Spleen (tissue), 7 donors: ENCODE measurements at regions not wholly inside any gene's neighbourhood (a gene's known extent, or its start where the extent isn't known, plus 50 kb on each side); places are given as distances from the start of the nearest gene placed in this dataset.

ENCODE experiments used
- CTCF ChIP-seq, 11 experiments: fragments of 200-600 bp in 7 of 11; fragments of 450-650 bp in 4 of 11; sonication (generic) in 4 of 11; IDR thresholded peaks in 8 of 11; conservative IDR thresholded peaks in 3 of 11; 1 replicate in 7 of 11; 2 replicates in 4 of 11; pipeline versions ENCODE4 v1.4.0 to v1.8.0; 2016 to 2021; ENCODE audit warnings: antibody characterized with exemption in 11 of 11, inconsistent platforms in 4 of 11, mild to moderate bottlenecking in 1 of 11
- POLR2A ChIP-seq, 3 donors: fragments of 450-650 bp; IDR thresholded peaks; one replicate each; pipeline ENCODE4 v1.5.1; 2017; ENCODE audit warnings: antibody characterized with exemption in 3 of 3, mild to moderate bottlenecking in 1 of 3
- POLR2AphosphoS5 ChIP-seq, 3 donors: sonication (generic); formaldehyde crosslinking; IDR thresholded peaks; one replicate each; pipeline ENCODE4 v1.5.1; 2017; ENCODE audit warnings: antibody characterized with exemption in 3 of 3
- donor health status: DM: no; HTN: no; CAD: no; lungs with moderate emphysema.
- donor health status: DM: no; HTN: no; CAD: no.
- donor health status: DM: no; HTN: no; CAD: no.

GRCh38 chr12:34343766-34344165 is 321.5 kb downstream of the ALG10 start:
- TF ChIP-seq POLR2A (IDR thresholded peaks at IDR 0.05) (no peak), CTCF (IDR thresholded peaks at IDR 0.05 in 8 of 11, conservative IDR thresholded peaks at IDR 0.05 in 3 of 11) (no peak), POLR2AphosphoS5 (IDR thresholded peaks at IDR 0.05) (no peak)
